Mesothelial cell of epicardium (in vitro differentiated cells): ENCODE measurements at regions not wholly inside any gene's neighbourhood (a gene's known extent, or its start where the extent isn't known, plus 50 kb on each side); places are given as distances from the start of the nearest gene placed in this dataset.
"Not testable (repeated sequence)": the region's sequence is repeated elsewhere in the genome, so short reads cannot be mapped to it uniquely, and the experiment has no call there.

Experiments used
- DNase-seq, 2 experiments: peaks; one replicate each; pipeline ENCODE4 v3.0.0; 2021; ENCODE audit warnings: low spot score in 2 of 2; ENCODE audit not compliant: unreplicated experiment in 2 of 2
- H3K27ac Mint-ChIP-seq: 2 replicates; pipeline ENCODE4 v1.8.0; 2021; ENCODE audit warnings: mixed read lengths
- H3K27me3 Mint-ChIP-seq: 2 replicates; pipeline ENCODE4 v1.8.0; 2021; ENCODE audit warnings: low read depth, mixed read lengths
- H3K36me3 Mint-ChIP-seq: 2 replicates; pipeline ENCODE4 v1.8.0; 2021; ENCODE audit warnings: mixed read lengths
- H3K4me1 Mint-ChIP-seq: 2 replicates; pipeline ENCODE4 v1.8.0; 2021; ENCODE audit warnings: mixed read lengths
- H3K4me3 Mint-ChIP-seq: 2 replicates; pipeline ENCODE4 v1.8.0; 2021; ENCODE audit warnings: mild to moderate bottlenecking, moderate library complexity, mixed read lengths
- H3K9me3 Mint-ChIP-seq: 2 replicates; pipeline ENCODE4 v1.8.0; 2021; ENCODE audit warnings: mixed read lengths
- TF ChIP-seq, protein P1 (sequence below): fragments of 200-600 bp; sonication (generic); IDR thresholded peaks from one replicate; pipeline ENCODE4 v1.5.0; 2021; ENCODE audit warnings: antibody characterized with exemption; ENCODE audit not compliant: unreplicated experiment

DNA sequence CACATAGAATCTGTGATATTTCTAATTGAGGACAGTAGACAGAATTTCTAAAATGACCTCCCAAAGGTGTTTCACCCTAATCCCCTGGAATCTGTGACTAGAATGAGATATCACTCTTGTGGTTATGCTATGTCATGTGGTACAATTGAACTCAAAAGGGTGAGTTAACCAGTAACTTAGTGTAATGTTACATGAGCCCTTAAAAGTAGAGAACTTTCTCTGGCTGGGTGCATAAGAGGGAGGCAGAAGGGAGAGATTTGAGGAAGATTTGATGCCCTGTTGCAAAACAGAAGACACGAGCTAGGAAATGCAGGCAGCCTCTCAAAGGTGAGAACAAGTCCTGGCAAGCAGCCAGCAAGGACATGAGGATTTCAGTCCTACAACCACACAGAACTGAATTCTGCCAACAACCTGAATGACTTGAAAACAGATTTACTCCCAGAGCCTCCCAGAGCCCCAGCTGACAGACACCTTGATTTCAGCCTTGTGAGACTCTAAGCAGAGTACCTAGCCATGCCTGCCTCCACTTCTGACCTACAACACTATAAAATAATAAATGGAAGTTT lies 160.3 kb downstream of the MTHFS start:
- Mint-ChIP-seq H3K4me1 (no peaks in the 10 kb centered on the region), H3K27ac (no peak overlapping the region), H3K27me3 (peaks cover 7% of the 10 kb centered on the region), H3K36me3 (no peaks in the 10 kb centered on the region), H3K9me3 (peaks cover 12% of the 10 kb centered on the region), H3K4me3 (no peak overlapping the region)
- TF ChIP-seq, protein P1, sequence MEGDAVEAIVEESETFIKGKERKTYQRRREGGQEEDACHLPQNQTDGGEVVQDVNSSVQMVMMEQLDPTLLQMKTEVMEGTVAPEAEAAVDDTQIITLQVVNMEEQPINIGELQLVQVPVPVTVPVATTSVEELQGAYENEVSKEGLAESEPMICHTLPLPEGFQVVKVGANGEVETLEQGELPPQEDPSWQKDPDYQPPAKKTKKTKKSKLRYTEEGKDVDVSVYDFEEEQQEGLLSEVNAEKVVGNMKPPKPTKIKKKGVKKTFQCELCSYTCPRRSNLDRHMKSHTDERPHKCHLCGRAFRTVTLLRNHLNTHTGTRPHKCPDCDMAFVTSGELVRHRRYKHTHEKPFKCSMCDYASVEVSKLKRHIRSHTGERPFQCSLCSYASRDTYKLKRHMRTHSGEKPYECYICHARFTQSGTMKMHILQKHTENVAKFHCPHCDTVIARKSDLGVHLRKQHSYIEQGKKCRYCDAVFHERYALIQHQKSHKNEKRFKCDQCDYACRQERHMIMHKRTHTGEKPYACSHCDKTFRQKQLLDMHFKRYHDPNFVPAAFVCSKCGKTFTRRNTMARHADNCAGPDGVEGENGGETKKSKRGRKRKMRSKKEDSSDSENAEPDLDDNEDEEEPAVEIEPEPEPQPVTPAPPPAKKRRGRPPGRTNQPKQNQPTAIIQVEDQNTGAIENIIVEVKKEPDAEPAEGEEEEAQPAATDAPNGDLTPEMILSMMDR, result no peak
- DNase-seq, result no peak

GRCh38 chr15:79738143-79738542 lies 158.7 kb downstream of the MTHFS start:
- peaks cover 16% of the 10 kb centered on the region for H3K9me3 Mint-ChIP-seq
- no peaks in the 10 kb centered on the region for H3K36me3 Mint-ChIP-seq
- no peak overlapping the region for H3K27ac Mint-ChIP-seq
- H3K4me1 Mint-ChIP-seq, result no peaks in the 10 kb centered on the region
- no peak for DNase-seq
- peaks cover 3% of the 10 kb centered on the region for H3K27me3 Mint-ChIP-seq
- H3K4me3 Mint-ChIP-seq, result no peak overlapping the region
- TF ChIP-seq, protein P1, result no peak

DNA sequence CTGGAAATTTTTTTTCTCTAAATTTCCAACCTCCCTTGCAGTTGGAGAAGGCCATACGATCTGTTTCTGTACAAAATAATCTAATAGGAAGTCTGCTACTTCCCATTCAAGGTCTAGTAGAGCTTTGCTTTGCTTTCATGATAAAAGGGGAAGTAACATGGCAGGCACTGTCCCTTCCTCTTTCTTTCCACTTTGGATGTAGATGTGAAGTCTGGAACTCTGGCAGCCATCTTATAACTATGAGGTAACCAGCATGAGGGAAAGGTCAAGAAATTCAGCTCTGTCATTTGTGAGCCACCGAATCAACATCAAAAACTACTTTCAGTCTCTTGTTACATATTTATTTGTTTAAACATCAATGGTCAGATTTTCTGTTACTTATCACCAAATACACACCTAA lies 156.3 kb downstream of the MTHFS start:
- Mint-ChIP-seq H3K36me3 (no peaks in the 10 kb centered on the region), H3K4me3 (no peak overlapping the region), H3K27me3 (peaks cover 3% of the 10 kb centered on the region), H3K27ac (no peak overlapping the region), H3K9me3 (peaks cover 16% of the 10 kb centered on the region), H3K4me1 (no peaks in the 10 kb centered on the region)
- no peak for DNase-seq
- TF ChIP-seq, protein P1, result no peak

DNA sequence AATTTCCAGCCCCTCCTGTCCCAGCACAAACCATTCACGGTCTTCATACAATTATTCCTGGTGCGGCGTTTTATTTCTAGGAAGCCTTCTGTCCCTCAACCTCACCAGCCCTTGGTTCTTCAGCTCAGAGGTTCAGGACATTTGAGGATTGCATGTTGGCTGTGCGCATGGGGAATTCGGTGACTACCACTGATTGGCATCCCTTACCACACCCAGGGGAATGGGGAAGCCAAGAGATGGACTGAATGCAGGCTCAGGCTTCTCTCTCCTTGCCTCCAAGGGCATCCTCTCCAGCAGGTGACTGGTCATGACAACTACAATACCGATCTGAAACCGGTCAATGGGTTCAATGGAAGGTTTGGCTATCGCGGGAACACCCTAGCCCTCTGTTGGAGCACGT lies 153.8 kb downstream of the MTHFS start:
- no peak for DNase-seq
- Mint-ChIP-seq H3K4me1 (no peaks in the 10 kb centered on the region), H3K27ac (no peak overlapping the region), H3K36me3 (no peaks in the 10 kb centered on the region), H3K4me3 (no peak overlapping the region), H3K27me3 (no peaks in the 10 kb centered on the region), H3K9me3 (peaks cover 7% of the 10 kb centered on the region)
- TF ChIP-seq, protein P1, result no peak

DNA sequence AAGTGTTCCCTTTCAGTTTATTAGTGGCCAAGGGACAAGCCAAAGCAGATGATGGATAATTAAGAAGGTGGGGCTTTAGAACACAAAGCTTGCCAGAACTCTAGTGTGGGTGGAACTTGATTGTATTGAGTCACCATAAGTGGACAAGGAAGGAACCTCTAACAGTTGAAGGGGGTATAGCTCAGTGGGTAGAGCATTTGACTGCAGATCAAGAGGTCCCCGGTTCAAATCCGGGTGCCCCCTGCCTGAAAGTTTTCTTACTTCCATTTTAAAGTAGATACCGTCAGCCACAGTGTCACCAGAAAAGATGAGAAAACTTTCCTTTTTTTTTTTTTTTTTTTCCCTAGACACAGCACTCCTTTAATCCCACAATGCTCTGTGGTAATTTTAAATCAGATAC lies 152.3 kb downstream of the MTHFS start:
- H3K9me3 Mint-ChIP-seq, H3K36me3 Mint-ChIP-seq, DNase-seq, H3K4me3 Mint-ChIP-seq, H3K27ac Mint-ChIP-seq, H3K4me1 Mint-ChIP-seq, H3K27me3 Mint-ChIP-seq: not testable (repeated sequence)

- Mint-ChIP-seq H3K36me3 (no peaks in the 10 kb centered on the region), H3K27ac (no peak overlapping the region), H3K4me1 (no peaks in the 10 kb centered on the region), H3K27me3 (no peaks in the 10 kb centered on the region), H3K4me3 (no peak overlapping the region), H3K9me3 (peaks cover 8% of the 10 kb centered on the region)
- no peak for DNase-seq
- TF ChIP-seq, protein P1, result no peak
Observed at GRCh38 chr15:79756365-79756764, 140.4 kb downstream of the MTHFS start.
